H1 (cell line): ENCODE measurements at regions not wholly inside any gene's neighbourhood (a gene's known extent, or its start where the extent isn't known, plus 50 kb on each side); places are given as distances from the start of the nearest gene placed in this dataset.
A peak's percentile ranks its signal among the peaks of the same experiment; 100 is the strongest.

Source experiments
- CTCF ChIA-PET: fragments of 300-600 bp; sonication (Branson Sonifier 250); formaldehyde crosslinking; loops from one replicate; lab custom pipeline; 2021; ENCODE audit not compliant: partially characterized antibody; lab: Charles Lee
- POLR2A ChIA-PET: fragments of 300-600 bp; sonication (Branson Sonifier 250); formaldehyde crosslinking; loops from one replicate; lab custom pipeline; 2021; ENCODE audit warnings: inconsistent platforms; ENCODE audit not compliant: partially characterized antibody; lab: Charles Lee
- DNase-seq, 2 experiments: peaks; one replicate each; pipeline versions ENCODE4 v3.0.0 to v3.0.0-alpha.2; 2010 to 2022; ENCODE audit warnings: low spot score in 2 of 2, low read depth in 1 of 2, mixed read lengths in 1 of 2
- FAIRE-seq: peaks from 2 replicates; lab custom pipeline; 2011; peaks lifted over from hg19 to GRCh38; lab: Jason Lieb, UNC
- H2AFZ ChIP-seq: 2 replicates; pipeline ENCODE4 v1.8.1; 2012; ENCODE audit warnings: low read length, inconsistent platforms
- H2AK5ac ChIP-seq: 2 replicates; pipeline ENCODE4 v1.6.1; 2013; ENCODE audit warnings: low read depth, low read length
- H2BK120ac ChIP-seq: replicated peaks from 2 replicates; pipeline ENCODE3; 2013; ENCODE audit warnings: low read depth, low read length, inconsistent platforms
- H2BK12ac ChIP-seq: 2 replicates; pipeline ENCODE4 v1.6.1; 2013; ENCODE audit warnings: low read depth, low read length
- H2BK15ac ChIP-seq: 2 replicates; pipeline ENCODE4 v1.6.1; 2013; ENCODE audit warnings: low read length
- H2BK20ac ChIP-seq: 2 replicates; pipeline ENCODE4 v1.6.1; 2013; ENCODE audit warnings: low read length
- H2BK5ac ChIP-seq: 2 replicates; pipeline ENCODE4 v1.6.1; 2013; ENCODE audit warnings: low read depth, low read length
- H3K14ac ChIP-seq: 2 replicates; pipeline ENCODE4 v1.6.1; 2013; ENCODE audit warnings: inconsistent platforms; ENCODE audit not compliant: insufficient read length
- H3K18ac ChIP-seq: 2 replicates; pipeline ENCODE4 v1.6.1; 2013; ENCODE audit warnings: low read length; ENCODE audit errors: extremely low read depth
- H3K23ac ChIP-seq: 2 replicates; pipeline ENCODE4 v1.6.1; 2013; ENCODE audit warnings: inconsistent platforms; ENCODE audit not compliant: insufficient read length
- H3K23me2 ChIP-seq: 2 replicates; pipeline ENCODE4 v1.6.1; 2013; ENCODE audit warnings: low read depth, low read length
- H3K27ac ChIP-seq: 2 replicates; pipeline ENCODE4 v1.6.1; 2011; ENCODE audit warnings: low read depth, low read length, inconsistent platforms
- H3K27me3 ChIP-seq, 4 experiments: replicated peaks in 1 of 4; 1 replicate in 1 of 4; 2 replicates in 3 of 4; pipeline versions ENCODE4 v1.6.1 to v1.8.1; 2011 to 2013; ENCODE audit warnings: low read length in 3 of 4, mild to moderate bottlenecking in 3 of 4, inconsistent platforms in 2 of 4, mixed read lengths in 2 of 4, moderate library complexity in 1 of 4; ENCODE audit not compliant: control insufficient read depth in 3 of 4, insufficient read depth in 3 of 4; ENCODE audit errors: extremely low read depth in 1 of 4
- H3K36me3 ChIP-seq, 4 experiments: 2 replicates each; pipeline versions ENCODE4 v1.6.1 to v1.8.1; 2011 to 2013; ENCODE audit warnings: mild to moderate bottlenecking in 4 of 4, low read length in 3 of 4, moderate library complexity in 2 of 4, control low read depth in 1 of 4, inconsistent platforms in 1 of 4; ENCODE audit not compliant: insufficient read depth in 4 of 4, control insufficient read depth in 2 of 4
- H3K4ac ChIP-seq: replicated peaks from 2 replicates; pipeline ENCODE3; 2013; ENCODE audit warnings: low read length, low read depth, mixed read lengths, inconsistent platforms; ENCODE audit not compliant: insufficient read length
- H3K4me1 ChIP-seq, 4 experiments: replicated peaks in 1 of 4; 1 replicate in 1 of 4; 2 replicates in 3 of 4; pipeline versions ENCODE4 v1.6.1 to v1.8.1; 2011 to 2013; ENCODE audit warnings: low read length in 3 of 4, inconsistent platforms in 2 of 4, mixed read lengths in 1 of 4; ENCODE audit not compliant: insufficient read depth in 4 of 4, control insufficient read depth in 3 of 4
- H3K4me2 ChIP-seq, 2 experiments: 2 replicates each; pipeline versions ENCODE4 v1.6.1 to v1.8.1; 2011 to 2013; ENCODE audit warnings: low read depth in 2 of 2, low read length in 2 of 2, control low read depth in 1 of 2, inconsistent platforms in 1 of 2, mild to moderate bottlenecking in 1 of 2; ENCODE audit not compliant: insufficient read depth in 1 of 2
- H3K4me3 ChIP-seq, 4 experiments: fragments of 200-600, 300-600 bp in 1 of 4; sonication (generic), shearing (Covaris generic), sonication (Bioruptor Twin) in 1 of 4; 2 replicates each; pipeline versions ENCODE4 v1.5.1 to v1.8.1; 2011 to 2016; ENCODE audit warnings: low read length in 4 of 4, low read depth in 3 of 4, control low read depth in 2 of 4, inconsistent platforms in 2 of 4, mild to moderate bottlenecking in 2 of 4, mixed read lengths in 1 of 4, moderate library complexity in 1 of 4; ENCODE audit not compliant: insufficient read depth in 2 of 4; ENCODE audit errors: extremely low read depth in 1 of 4
- H3K56ac ChIP-seq: replicated peaks from 2 replicates; pipeline ENCODE3; 2013; ENCODE audit warnings: low read depth, mild to moderate bottlenecking, mixed read lengths, low read length, inconsistent platforms; ENCODE audit not compliant: insufficient read length
- H3K79me1 ChIP-seq: 2 replicates; pipeline ENCODE4 v1.6.1; 2013; ENCODE audit warnings: low read depth, low read length, control low read depth
- H3K79me2 ChIP-seq, 2 experiments: 2 replicates each; pipeline versions ENCODE4 v1.6.1 to v1.8.1; 2012 to 2013; ENCODE audit warnings: low read length in 2 of 2, mild to moderate bottlenecking in 2 of 2, inconsistent platforms in 1 of 2; ENCODE audit not compliant: insufficient read depth in 2 of 2, control insufficient read depth in 1 of 2
- H3K9ac ChIP-seq, 4 experiments: replicated peaks in 1 of 4; 1 replicate in 1 of 4; 2 replicates in 3 of 4; pipeline versions ENCODE4 v1.6.1 to v1.8.1; 2011 to 2013; ENCODE audit warnings: low read depth in 3 of 4, low read length in 3 of 4, control low read depth in 2 of 4, mild to moderate bottlenecking in 2 of 4, moderate library complexity in 2 of 4, inconsistent platforms in 1 of 4; ENCODE audit errors: extremely low read depth in 1 of 4
- H3K9me3 ChIP-seq, 2 experiments: 2 replicates each; pipeline versions ENCODE4 v1.6.1 to v1.8.1; 2012 to 2013; ENCODE audit warnings: mild to moderate bottlenecking in 2 of 2, moderate library complexity in 2 of 2, control low read depth in 1 of 2, inconsistent platforms in 1 of 2, low read depth in 1 of 2, low read length in 1 of 2, mixed read lengths in 1 of 2; ENCODE audit not compliant: insufficient read depth in 2 of 2
- H4K20me1 ChIP-seq, 2 experiments: replicated peaks in 1 of 2; 2 replicates each; pipeline versions ENCODE3 to v1.8.1; 2011 to 2013; ENCODE audit warnings: inconsistent platforms in 2 of 2, low read length in 2 of 2, mild to moderate bottlenecking in 1 of 2; ENCODE audit not compliant: insufficient read depth in 2 of 2, control insufficient read depth in 1 of 2
- H4K5ac ChIP-seq: 2 replicates; pipeline ENCODE4 v1.6.1; 2013; ENCODE audit warnings: low read length, low read depth, mixed read lengths, inconsistent platforms; ENCODE audit not compliant: insufficient read length
- H4K8ac ChIP-seq: 2 replicates; pipeline ENCODE4 v1.8.0; 2013; ENCODE audit warnings: mild to moderate bottlenecking, moderate library complexity, low read length, inconsistent platforms; ENCODE audit not compliant: insufficient read depth; ENCODE audit errors: extremely low read depth
- H4K91ac ChIP-seq: replicated peaks from 2 replicates; pipeline ENCODE3; 2013; ENCODE audit warnings: low read length, mixed read lengths, inconsistent platforms; ENCODE audit not compliant: insufficient read length
- POLR2AphosphoS5 ChIP-seq: IDR thresholded peaks from 2 replicates; pipeline ENCODE4 v1.6.1; 2011; ENCODE audit warnings: low read depth, low read length
- SIRT6 ChIP-seq: IDR thresholded peaks from one replicate; pipeline ENCODE4 v1.7.1; 2012; ENCODE audit warnings: low read length, inconsistent platforms
- SRF ChIP-seq: IDR thresholded peaks from 2 replicates; pipeline ENCODE4 v1.6.1; 2011; ENCODE audit warnings: mild to moderate bottlenecking, low read depth, low read length, moderate library complexity
- WGBS, 2 experiments: shearing (Covaris generic) in 1 of 2; methylation state at CpG; one replicate each; pipeline versions ENCODE4 v1.1.6 to v1.1.7; 2013 to 2015; ENCODE audit warnings: low lambda C conversion rate in 2 of 2, mixed read lengths in 2 of 2, inconsistent platforms in 1 of 2, low coverage in 1 of 2, missing lambda C conversion rate in 1 of 2; ENCODE audit not compliant: insufficient replicate concordance in 2 of 2, insufficient coverage in 1 of 2, insufficient read length in 1 of 2; ENCODE audit errors: extremely low coverage in 1 of 2, missing lambda C conversion rate in 1 of 2; 5-methylcytosine and 5-hydroxymethylcytosine counted together

DNA sequence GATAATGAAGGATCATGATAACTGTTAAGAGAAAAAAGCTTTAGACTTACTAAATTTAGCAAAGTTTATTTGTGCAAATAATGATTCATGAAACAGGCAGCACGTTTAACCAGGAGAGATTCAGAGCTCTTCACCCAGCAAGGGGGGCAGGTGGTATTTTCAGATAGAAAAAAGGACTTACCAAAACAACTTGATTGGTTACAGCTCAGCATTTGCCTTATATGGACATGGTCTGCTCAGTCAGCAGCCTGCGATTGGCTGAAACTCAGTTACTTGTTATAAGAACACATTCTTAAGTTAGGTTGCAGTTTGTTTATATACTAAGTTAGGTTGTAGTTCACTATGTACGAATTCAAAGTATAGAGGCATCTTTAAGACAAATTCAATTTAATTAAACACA is 165.6 kb downstream of the DUSP10 start:
- H4K20me1 ChIP-seq: no peaks in the 10 kb centered on the region
- no peak overlapping the region for H4K91ac ChIP-seq
- ChIA-PET CTCF (interaction anchor here (0.8 to 2.3 kb wide), 4 partner anchors 20 to 167 kb away, joined by 3 to 7 read pairs (median 3); no protein-coding TSS in a partner anchor), POLR2A (no interaction called here)
- TF ChIP-seq POLR2AphosphoS5 (no peak), SIRT6 (no peak), SRF (peak; percentile 92)
- H3K56ac ChIP-seq: no peak overlapping the region
- no peak overlapping the region for H2BK15ac ChIP-seq
- no peak overlapping the region for H2AFZ ChIP-seq
- DNase-seq: no peak
- H3K27ac ChIP-seq: no peak overlapping the region
- no peak overlapping the region for H2AK5ac ChIP-seq
- H3K4me1 ChIP-seq: no peaks in the 10 kb centered on the region
- no peak overlapping the region for H2BK12ac ChIP-seq
- 81% methylated on average over 3 of the region's 3 CpGs; no CpG with 5 or more reads in 1 of the 2 experiments for WGBS, 2 experiments
- H3K36me3 ChIP-seq: no peaks in the 10 kb centered on the region
- H2BK20ac ChIP-seq: no peak overlapping the region
- no peak overlapping the region for H4K8ac ChIP-seq
- no peak overlapping the region for H4K5ac ChIP-seq
- no peak overlapping the region for H3K23ac ChIP-seq
- no peak for FAIRE-seq
- H3K27me3 ChIP-seq: no peaks in the 10 kb centered on the region
- no peak overlapping the region for H3K9ac ChIP-seq
- H3K79me2 ChIP-seq: no peaks in the 10 kb centered on the region
- no peak overlapping the region for H2BK5ac ChIP-seq
- no peaks in the 10 kb centered on the region for H3K79me1 ChIP-seq
- no peak overlapping the region for H3K4me2 ChIP-seq
- H3K4ac ChIP-seq: no peak overlapping the region
- no peaks in the 10 kb centered on the region for H3K23me2 ChIP-seq
- no peak overlapping the region for H3K4me3 ChIP-seq
- no peak overlapping the region for H3K14ac ChIP-seq
- H3K9me3 ChIP-seq: peaks cover 0 to 3% of the 10 kb centered on the region in 2 experiments; a peak in 1 of 4 replicates
- no peak overlapping the region for H2BK120ac ChIP-seq
- no peak overlapping the region for H3K18ac ChIP-seq
